ENCODE measurements at regions not wholly inside any gene's neighbourhood (a gene's known extent, or its start where the extent isn't known, plus 50 kb on each side); places are given as distances from the start of the nearest gene placed in this dataset.

- DNase-seq = no peak
- H3K4me1 ChIP-seq = no peaks in the 10 kb centered on the region
- no peaks in the 10 kb centered on the region for H3K9me3 ChIP-seq
- H3K27me3 ChIP-seq = no peaks in the 10 kb centered on the region
- H3K9ac ChIP-seq (ENCODE audit: low read depth in 2 of 2, low read length in 2 of 2) = no peak overlapping the region
- H3K27ac ChIP-seq = no peak overlapping the region
- TF ChIP-seq CTCF (IDR thresholded peaks at IDR 0.05) = no peak
- H3K4me3 ChIP-seq = no peak overlapping the region
- intact Hi-C loops (cut with DNase I) = no loop called here
- no peaks in the 10 kb centered on the region for H3K36me3 ChIP-seq
Measured at GRCh38 chr10:121199081-121199480, 347.9 kb downstream of the WDR11 start.

GRCh38 chr10:121205625-121206024 lies 354.5 kb downstream of the WDR11 start:
- no peak for TF ChIP-seq CTCF (IDR thresholded peaks at IDR 0.05)
- intact Hi-C loops (cut with DNase I) = no loop called here
- DNase-seq = no peak
- Histone ChIP-seq H3K4me3 (no peak overlapping the region), H3K9ac (ENCODE audit: low read depth in 2 of 2, low read length in 2 of 2) (no peak overlapping the region), H3K27ac (no peak overlapping the region), H3K27me3 (no peaks in the 10 kb centered on the region), H3K9me3 (no peaks in the 10 kb centered on the region), H3K36me3 (no peaks in the 10 kb centered on the region), H3K4me1 (no peaks in the 10 kb centered on the region)

DNA sequence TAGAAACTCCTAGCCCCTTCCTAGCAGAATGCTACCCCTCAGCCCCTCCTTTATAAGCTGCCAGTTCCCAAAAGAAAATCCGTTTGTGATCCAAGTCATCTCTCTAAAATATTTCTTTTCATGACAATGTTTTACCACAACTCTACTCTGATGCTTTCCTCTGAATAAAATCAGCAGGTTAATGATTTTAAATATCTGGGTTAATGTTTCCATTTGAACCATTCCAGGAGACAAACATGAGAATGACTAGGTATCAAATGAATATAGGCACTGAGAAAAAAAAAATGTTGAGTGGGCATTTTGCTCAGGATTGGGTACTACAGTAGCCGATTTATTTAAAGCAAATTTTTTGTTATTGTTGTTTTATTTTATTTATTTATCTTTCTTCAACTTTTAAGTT lies 360.3 kb downstream of the WDR11 start:
- Histone ChIP-seq H3K36me3 (no peaks in the 10 kb centered on the region), H3K4me1 (no peaks in the 10 kb centered on the region), H3K9ac (ENCODE audit: low read depth in 2 of 2, low read length in 2 of 2) (no peak overlapping the region), H3K9me3 (no peaks in the 10 kb centered on the region), H3K4me3 (no peak overlapping the region), H3K27me3 (no peaks in the 10 kb centered on the region), H3K27ac (no peak overlapping the region)
- no peak for TF ChIP-seq CTCF (IDR thresholded peaks at IDR 0.05)
- intact Hi-C loops (cut with DNase I) = no loop called here
- no peak for DNase-seq

DNA sequence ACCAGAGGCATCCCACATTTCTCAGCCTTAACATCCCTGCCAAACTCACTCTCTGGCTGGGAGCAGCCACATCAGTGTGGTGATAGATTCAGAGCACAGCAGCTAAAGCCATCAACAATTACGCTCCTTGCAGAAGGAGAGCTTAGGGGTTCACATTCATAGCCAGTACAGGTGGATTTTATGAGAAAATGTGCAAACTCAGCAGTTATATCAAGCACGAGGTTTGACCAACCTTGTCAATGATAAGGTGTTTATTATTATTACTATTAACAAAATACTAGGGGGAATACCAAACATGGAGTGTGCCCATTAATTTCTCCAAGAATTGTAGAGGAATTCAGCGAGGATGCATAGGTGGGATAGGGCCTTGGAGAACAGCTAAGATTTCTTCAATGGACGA lies 362.3 kb downstream of the WDR11 start:
- Histone ChIP-seq H3K36me3 (no peaks in the 10 kb centered on the region), H3K27me3 (no peaks in the 10 kb centered on the region), H3K9ac (ENCODE audit: low read depth in 2 of 2, low read length in 2 of 2) (no peak overlapping the region), H3K4me3 (no peak overlapping the region), H3K9me3 (no peaks in the 10 kb centered on the region), H3K27ac (no peak overlapping the region), H3K4me1 (no peaks in the 10 kb centered on the region)
- DNase-seq = no peak
- no peak for TF ChIP-seq CTCF (IDR thresholded peaks at IDR 0.05)
- intact Hi-C loops (cut with DNase I) = no loop called here

DNA sequence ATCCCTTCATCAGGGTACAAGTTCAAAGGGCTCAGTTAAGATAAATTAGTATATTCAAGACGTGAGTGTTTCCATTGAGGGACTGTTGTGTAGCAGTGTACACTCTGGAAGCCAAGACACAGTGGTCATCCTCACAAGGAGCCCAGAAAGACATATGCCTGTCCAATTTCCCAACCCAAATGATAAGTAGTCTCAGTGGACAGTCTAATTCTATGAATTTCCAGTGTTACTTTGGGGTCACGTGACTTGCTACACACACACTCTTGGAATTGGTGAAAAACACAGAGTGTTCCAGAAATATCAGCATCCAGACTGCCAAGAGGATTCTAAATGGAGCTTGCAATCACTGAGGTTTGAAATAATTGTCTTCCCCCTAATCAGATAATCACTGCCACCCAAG lies 365.1 kb downstream of the WDR11 start:
- H3K27ac ChIP-seq = no peak overlapping the region
- no peak overlapping the region for H3K4me3 ChIP-seq
- H3K9me3 ChIP-seq = no peaks in the 10 kb centered on the region
- no peak for TF ChIP-seq CTCF (IDR thresholded peaks at IDR 0.05)
- H3K4me1 ChIP-seq = no peaks in the 10 kb centered on the region
- no peak overlapping the region for H3K9ac ChIP-seq (ENCODE audit: low read depth in 2 of 2, low read length in 2 of 2)
- no peak for DNase-seq
- no peaks in the 10 kb centered on the region for H3K36me3 ChIP-seq
- intact Hi-C loops (cut with DNase I) = no loop called here
- H3K27me3 ChIP-seq = no peaks in the 10 kb centered on the region

DNA sequence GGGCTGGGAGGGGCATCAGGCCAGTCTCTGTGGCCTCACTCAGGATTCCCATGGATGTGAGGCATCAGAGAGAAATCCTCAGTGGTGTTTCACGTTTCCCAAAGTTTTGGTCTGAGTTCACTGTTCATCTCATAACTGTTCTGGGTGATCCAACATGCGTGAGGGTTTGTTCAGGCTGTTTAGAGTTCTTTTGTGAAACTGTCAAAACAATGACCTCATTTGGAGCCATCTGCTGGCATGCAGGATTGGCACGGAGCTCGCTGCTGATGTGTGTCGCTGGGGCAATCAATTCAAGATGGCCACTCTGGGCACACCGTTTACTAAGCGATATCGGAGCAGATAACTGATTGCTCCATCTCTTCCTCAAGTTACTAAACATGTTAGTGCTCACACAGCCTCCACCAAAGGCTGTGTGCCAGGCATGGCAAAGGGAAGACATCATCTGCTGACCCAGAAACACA lies 365.6 kb downstream of the WDR11 start:
- Histone ChIP-seq H3K36me3 (no peaks in the 10 kb centered on the region), H3K4me3 (no peak overlapping the region), H3K9me3 (no peaks in the 10 kb centered on the region), H3K27ac (no peak overlapping the region), H3K4me1 (no peaks in the 10 kb centered on the region), H3K27me3 (no peaks in the 10 kb centered on the region), H3K9ac (ENCODE audit: low read depth in 2 of 2, low read length in 2 of 2) (no peak overlapping the region)
- intact Hi-C loops (cut with DNase I) = no loop called here
- DNase-seq = no peak
- no peak for TF ChIP-seq CTCF (IDR thresholded peaks at IDR 0.05)
